ENCODE measurements at regions not wholly inside any gene's neighbourhood (a gene's known extent, or its start where the extent isn't known, plus 50 kb on each side); places are given as distances from the start of the nearest gene placed in this dataset.

GRCh38 chr21:35342440-35342839, 293.3 kb upstream of the RUNX1 start:
- Histone ChIP-seq H3K27me3 (ENCODE audit: control insufficient read depth, insufficient read depth, low read length) (no peaks in the 10 kb centered on the region), H3K9me3 (ENCODE audit: control insufficient read depth, insufficient read depth, low read depth, low read length) (no peaks in the 10 kb centered on the region), H3K4me1 (ENCODE audit: control insufficient read depth, insufficient read depth, low read length) (no peaks in the 10 kb centered on the region), H3K36me3 (ENCODE audit: control insufficient read depth, insufficient read depth, low read length) (no peaks in the 10 kb centered on the region), H3K27ac (ENCODE audit: low read length) (no peak overlapping the region), H3K4me3 (ENCODE audit: low read depth in 2 of 2, low read length in 2 of 2) (no peak overlapping the region)
- POLR2A ChIA-PET = no interaction called here
- DNase-seq (ENCODE audit: low read depth, low spot score) (no peak), ATAC-seq (no peak)
- TF ChIP-seq CTCF (IDR thresholded peaks at IDR 0.05) = no peak
- CTCF ChIA-PET = no interaction called here
- no TSS peak for BruUV-seq (replicated peaks)
- in situ Hi-C loops (cut with HindIII; ENCODE audit: low pct_unique_long_range_greater_than_20kb, low sequenced_read_pairs) = no loop called here
- intact Hi-C loops (cut with micrococcal nuclease; ENCODE audit: unreplicated experiment) = no loop called here

- in situ Hi-C loops (cut with HindIII; ENCODE audit: low pct_unique_long_range_greater_than_20kb, low sequenced_read_pairs) = no loop called here
- ATAC-seq = no peak
- Histone ChIP-seq H3K27ac (ENCODE audit: low read length) (no peak overlapping the region), H3K27me3 (ENCODE audit: control insufficient read depth, insufficient read depth, low read length) (no peaks in the 10 kb centered on the region), H3K4me1 (ENCODE audit: control insufficient read depth, insufficient read depth, low read length) (no peaks in the 10 kb centered on the region), H3K4me3 (ENCODE audit: low read depth in 2 of 2, low read length in 2 of 2) (no peak overlapping the region), H3K9me3 (ENCODE audit: control insufficient read depth, insufficient read depth, low read depth, low read length) (no peaks in the 10 kb centered on the region), H3K36me3 (ENCODE audit: control insufficient read depth, insufficient read depth, low read length) (no peaks in the 10 kb centered on the region)
- ChIA-PET POLR2A (no interaction called here), CTCF (no interaction called here)
- intact Hi-C loops (cut with micrococcal nuclease; ENCODE audit: unreplicated experiment) = no loop called here
- BruUV-seq (replicated peaks) = no TSS peak
- DNase-seq (ENCODE audit: low read depth, low spot score) = no peak
- TF ChIP-seq POLR2AphosphoS5 (IDR thresholded peaks at IDR 0.05; ENCODE audit: low read depth, low read length) (no peak), REST (IDR thresholded peaks at IDR 0.05; ENCODE audit: insufficient read depth in 1 of 2, low read depth in 2 of 2, low read length in 1 of 2) (no peak), CTCF (IDR thresholded peaks at IDR 0.05) (no peak), SIN3A (IDR thresholded peaks at IDR 0.05; ENCODE audit: borderline replicate concordance, insufficient read depth, low read depth, low read length) (no peak), TCF7L2 (IDR thresholded peaks at IDR 0.05; ENCODE audit: low read depth, low read length) (no peak)
These were observed 291.2 kb upstream of the RUNX1 start for GRCh38 chr21:35340273-35340672.
